ENCODE measurements at regions not wholly inside any gene's neighbourhood (a gene's known extent, or its start where the extent isn't known, plus 50 kb on each side); places are given as distances from the start of the nearest gene placed in this dataset.
"Not testable (repeated sequence)": the region's sequence is repeated elsewhere in the genome, so short reads cannot be mapped to it uniquely, and the experiment has no call there.

DNA sequence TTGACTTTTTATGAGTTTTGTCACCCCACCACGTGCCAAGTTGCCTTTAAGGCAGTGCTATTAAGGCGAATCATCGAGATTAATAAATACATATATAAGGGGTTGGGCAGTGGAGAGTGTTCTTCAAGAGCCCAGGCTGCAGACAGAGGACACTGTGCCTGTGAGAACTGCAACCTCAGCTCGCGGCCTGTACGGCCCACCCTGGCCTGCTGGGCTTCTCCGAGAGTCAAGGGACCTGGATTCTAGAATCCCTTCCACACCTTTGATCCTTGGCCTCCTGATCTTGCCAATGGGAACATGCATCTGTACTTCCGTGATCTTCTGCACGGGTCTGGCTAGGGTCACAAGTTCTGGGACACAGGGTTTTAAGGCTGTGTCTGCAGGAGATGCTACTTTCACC lies 54.5 kb downstream of the IRX5 start:
- H3K27me3 Mint-ChIP-seq (ENCODE audit: low read depth in 3 of 3) = peaks cover 1 to 4% (median 1%) of the 10 kb centered on the region in 3 donors
- H3K36me3 Mint-ChIP-seq = no peaks in the 10 kb centered on the region
- H3K27ac Mint-ChIP-seq = no peak overlapping the region
- no peak for DNase-seq
- H3K4me1 Mint-ChIP-seq = no peaks in the 10 kb centered on the region
- no peak overlapping the region for H3K4me3 Mint-ChIP-seq
- no peaks in the 10 kb centered on the region for H3K9me3 Mint-ChIP-seq

DNA sequence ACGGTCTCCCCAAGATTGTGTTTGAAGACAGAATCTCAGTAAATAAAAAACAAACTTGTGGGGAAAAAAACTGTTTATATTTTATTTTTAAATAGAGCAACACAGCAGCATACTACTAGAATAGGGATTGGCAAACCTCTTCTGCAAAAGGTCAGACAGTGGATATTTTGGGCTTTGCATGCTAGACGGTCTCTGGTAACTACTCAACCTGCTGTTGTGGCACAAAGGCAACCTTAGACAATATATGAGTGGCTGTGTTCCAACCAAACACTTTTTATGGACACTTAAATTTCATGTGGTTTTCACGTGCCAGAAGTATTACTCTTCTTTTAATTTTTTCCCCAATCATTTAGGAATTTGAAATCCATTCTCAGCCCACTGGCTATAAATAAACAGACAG lies 55.0 kb downstream of the IRX5 start:
- Mint-ChIP-seq H3K27me3 (ENCODE audit: low read depth in 3 of 3) (peaks cover under 1 to 1% (median 1%) of the 10 kb centered on the region in 3 donors), H3K27ac (no peak overlapping the region), H3K4me1 (no peaks in the 10 kb centered on the region), H3K4me3 (no peak overlapping the region), H3K36me3 (no peaks in the 10 kb centered on the region), H3K9me3 (no peaks in the 10 kb centered on the region)
- DNase-seq = no peak

DNA sequence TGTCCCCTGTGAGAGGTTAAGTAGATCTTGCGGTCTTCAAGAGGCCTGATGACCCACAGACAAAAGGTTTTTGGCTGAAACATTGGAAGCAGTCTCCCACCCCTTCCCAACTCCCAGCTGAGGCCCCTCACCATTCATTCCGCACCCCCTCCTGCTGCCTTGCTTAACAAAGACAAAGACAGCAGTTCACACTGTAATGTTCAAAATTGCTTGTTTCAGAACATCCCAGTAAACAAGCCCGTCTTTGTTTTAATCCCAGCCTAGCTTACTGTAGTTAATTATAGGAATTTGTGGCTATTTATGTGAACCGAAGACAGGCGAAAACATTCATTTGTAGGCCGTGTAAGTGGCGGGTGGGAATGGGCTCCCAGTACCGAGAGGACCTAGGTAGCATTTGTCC lies 55.7 kb downstream of the IRX5 start:
- Mint-ChIP-seq H3K27ac (no peak overlapping the region), H3K36me3 (no peaks in the 10 kb centered on the region), H3K27me3 (ENCODE audit: low read depth in 3 of 3) (peaks cover 0 to 1% (median 1%) of the 10 kb centered on the region in 3 donors), H3K4me1 (no peaks in the 10 kb centered on the region), H3K4me3 (no peak overlapping the region), H3K9me3 (no peaks in the 10 kb centered on the region)
- no peak for DNase-seq

DNA sequence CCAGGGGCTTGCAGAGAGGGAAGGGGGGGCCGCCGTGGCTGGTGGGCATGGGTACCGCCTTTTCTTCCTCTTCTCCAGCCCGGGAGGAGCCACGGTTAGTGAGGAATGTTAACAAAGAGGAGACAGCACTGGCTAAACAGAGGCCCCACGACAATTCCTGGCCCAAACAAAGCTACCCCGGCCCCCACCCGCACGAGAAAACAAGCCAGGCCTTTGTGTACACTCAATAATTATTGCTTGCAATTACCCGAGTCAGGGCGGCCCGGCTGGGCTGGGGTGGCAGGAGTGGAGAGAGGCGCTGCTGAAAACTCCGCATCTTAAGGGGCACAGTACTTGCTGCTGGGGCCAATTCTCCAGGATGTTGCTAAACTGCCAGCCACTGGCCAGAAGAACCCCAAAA lies 56.4 kb downstream of the IRX5 start:
- no peaks in the 10 kb centered on the region for H3K36me3 Mint-ChIP-seq
- no peak overlapping the region for H3K4me3 Mint-ChIP-seq
- no peak for DNase-seq
- peaks cover 0 to 1% (median 1%) of the 10 kb centered on the region in 3 donors for H3K27me3 Mint-ChIP-seq (ENCODE audit: low read depth in 3 of 3)
- no peaks in the 10 kb centered on the region for H3K9me3 Mint-ChIP-seq
- no peak overlapping the region for H3K27ac Mint-ChIP-seq
- H3K4me1 Mint-ChIP-seq = no peaks in the 10 kb centered on the region

DNA sequence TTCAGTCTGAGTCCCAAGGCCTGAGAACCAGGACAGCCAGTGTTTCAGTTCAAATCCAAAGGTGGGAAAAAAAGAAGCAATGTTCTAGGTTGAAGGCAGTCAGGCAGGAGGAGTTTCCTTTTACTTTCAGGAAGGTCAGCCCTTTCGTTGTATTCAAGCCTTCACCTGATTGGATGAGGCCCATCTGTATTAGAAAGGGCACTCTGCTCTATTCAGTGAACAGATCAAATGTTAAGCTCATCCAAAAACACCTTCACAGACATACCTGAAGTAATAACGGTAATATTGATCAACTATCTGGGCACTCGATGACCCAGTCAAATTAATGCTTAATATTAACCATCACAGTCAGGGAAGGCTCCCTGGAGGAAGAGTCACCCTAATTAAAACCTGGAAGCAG lies 60.9 kb downstream of the IRX5 start:
- H3K27ac Mint-ChIP-seq = no peak overlapping the region
- no peak for DNase-seq
- H3K36me3 Mint-ChIP-seq = no peaks in the 10 kb centered on the region
- peaks cover 0 to 13% (median 3%) of the 10 kb centered on the region in 3 donors for H3K27me3 Mint-ChIP-seq (ENCODE audit: low read depth in 3 of 3)
- no peak overlapping the region for H3K4me3 Mint-ChIP-seq
- no peaks in the 10 kb centered on the region for H3K9me3 Mint-ChIP-seq
- no peaks in the 10 kb centered on the region for H3K4me1 Mint-ChIP-seq

DNA sequence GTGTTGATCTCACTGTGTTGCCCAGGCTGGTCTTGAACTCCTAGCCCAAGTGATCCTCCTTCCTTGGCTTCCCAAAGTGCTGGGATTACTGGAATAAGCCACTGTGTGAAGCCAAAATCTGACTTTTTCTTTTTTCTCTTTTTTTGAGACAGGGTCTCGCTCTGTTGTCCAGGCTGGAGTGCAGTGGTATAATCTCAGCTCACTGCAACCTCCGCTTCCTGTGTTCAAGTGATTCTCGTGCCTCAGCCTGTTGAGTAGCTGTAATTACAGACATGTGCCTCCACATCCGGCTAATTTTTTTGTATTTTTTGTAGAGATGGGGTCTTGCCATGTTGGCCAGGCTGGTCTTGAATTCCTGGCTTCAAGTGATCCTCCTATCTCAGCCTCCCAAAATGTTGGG lies 61.3 kb downstream of the IRX5 start:
- H3K36me3 Mint-ChIP-seq, H3K4me1 Mint-ChIP-seq, H3K9me3 Mint-ChIP-seq, H3K4me3 Mint-ChIP-seq, H3K27ac Mint-ChIP-seq, DNase-seq: not testable (repeated sequence)
- peaks cover 0 to 13% (median 3%) of the 10 kb centered on the region in 3 donors for H3K27me3 Mint-ChIP-seq (ENCODE audit: low read depth in 3 of 3)

DNA sequence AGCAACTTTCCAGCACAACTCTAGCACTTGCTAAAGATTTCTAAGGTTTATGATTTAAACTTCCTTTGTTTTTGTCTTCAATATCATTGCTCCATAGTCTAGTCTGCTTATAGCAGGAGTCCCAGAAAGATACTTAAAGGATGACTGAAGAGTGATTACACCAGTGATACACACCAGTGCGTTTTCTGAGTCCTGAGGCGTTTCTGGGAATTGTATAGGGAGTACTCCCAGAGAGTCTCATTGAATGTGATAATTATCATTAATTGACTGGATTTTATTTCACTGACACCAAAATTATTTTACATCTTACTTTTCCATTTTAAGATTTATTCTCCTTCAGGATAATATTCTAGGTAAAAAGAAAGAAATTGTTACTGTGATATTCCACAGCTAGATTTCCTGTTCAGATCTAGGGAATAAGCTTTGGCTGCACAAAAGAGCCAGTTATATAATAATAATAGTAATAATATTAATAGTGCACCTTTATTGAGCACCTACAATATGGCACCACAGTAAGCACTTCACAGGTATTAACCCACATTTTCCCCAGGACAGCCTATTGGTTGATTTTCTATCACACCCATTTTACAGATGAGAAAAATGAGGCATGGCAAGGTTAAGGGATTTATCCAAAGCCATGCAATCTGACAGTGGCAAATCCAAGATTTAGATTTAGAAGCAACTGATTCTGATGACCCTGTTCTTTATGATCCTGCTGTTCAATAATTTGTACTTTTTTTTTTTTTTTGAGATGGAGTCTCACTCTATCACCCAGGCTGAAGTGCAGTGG lies 62.6 kb downstream of the IRX5 start:
- no peak overlapping the region for H3K4me3 Mint-ChIP-seq
- H3K9me3 Mint-ChIP-seq = no peaks in the 10 kb centered on the region
- H3K36me3 Mint-ChIP-seq = no peaks in the 10 kb centered on the region
- no peaks in the 10 kb centered on the region for H3K4me1 Mint-ChIP-seq
- H3K27me3 Mint-ChIP-seq (ENCODE audit: low read depth in 3 of 3) = peaks cover 0 to 13% (median 3%) of the 10 kb centered on the region in 3 donors
- no peak overlapping the region for H3K27ac Mint-ChIP-seq
- no peak for DNase-seq

DNA sequence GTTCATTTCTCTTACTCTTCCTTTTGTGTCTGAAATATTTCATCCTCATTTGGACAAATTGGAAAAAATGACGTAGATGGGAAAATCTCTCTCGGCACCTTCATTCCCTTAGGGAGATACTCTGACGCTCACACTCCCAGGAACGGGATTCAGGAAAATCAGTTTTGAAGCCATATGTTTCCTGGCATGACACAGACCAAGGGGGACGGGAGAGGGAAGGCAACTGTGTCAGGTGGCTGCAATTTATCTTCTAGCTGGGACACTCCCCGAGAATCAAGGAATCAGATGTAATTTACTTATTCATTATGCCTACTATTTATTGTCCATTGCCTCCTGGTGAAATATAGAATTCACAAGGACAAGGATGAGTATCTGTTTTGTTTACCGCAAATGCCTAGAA lies 65.5 kb downstream of the IRX5 start:
- Mint-ChIP-seq H3K4me3 (no peak overlapping the region), H3K27ac (no peak overlapping the region), H3K9me3 (no peaks in the 10 kb centered on the region), H3K36me3 (no peaks in the 10 kb centered on the region), H3K4me1 (no peaks in the 10 kb centered on the region), H3K27me3 (ENCODE audit: low read depth in 3 of 3) (peaks cover 2 to 19% (median 3%) of the 10 kb centered on the region in 3 donors)
- no peak for DNase-seq

DNA sequence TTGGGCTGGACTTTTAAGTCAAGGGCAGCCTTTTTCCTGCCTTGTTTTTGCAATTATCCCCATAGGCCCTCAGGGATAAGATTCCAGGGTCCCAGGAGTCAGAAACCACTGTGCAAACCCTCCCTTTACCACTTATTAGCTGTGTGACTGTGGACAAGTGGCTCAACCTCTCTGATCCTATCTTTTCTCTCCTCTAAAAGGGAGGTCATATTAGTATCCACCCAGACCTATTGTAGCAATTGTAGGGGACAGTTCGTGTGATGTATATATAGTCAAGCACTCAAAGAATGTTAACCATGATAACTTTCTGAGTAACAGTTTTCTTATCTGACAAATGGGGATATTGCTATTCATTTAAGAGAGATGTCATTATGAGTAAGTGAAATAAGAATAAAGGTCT lies 68.2 kb downstream of the IRX5 start:
- no peak for DNase-seq
- no peaks in the 10 kb centered on the region for H3K9me3 Mint-ChIP-seq
- H3K27me3 Mint-ChIP-seq (ENCODE audit: low read depth in 3 of 3) = peaks cover 2 to 19% (median 3%) of the 10 kb centered on the region in 3 donors
- no peaks in the 10 kb centered on the region for H3K36me3 Mint-ChIP-seq
- no peak overlapping the region for H3K27ac Mint-ChIP-seq
- H3K4me1 Mint-ChIP-seq = no peaks in the 10 kb centered on the region
- H3K4me3 Mint-ChIP-seq = no peak overlapping the region

DNA sequence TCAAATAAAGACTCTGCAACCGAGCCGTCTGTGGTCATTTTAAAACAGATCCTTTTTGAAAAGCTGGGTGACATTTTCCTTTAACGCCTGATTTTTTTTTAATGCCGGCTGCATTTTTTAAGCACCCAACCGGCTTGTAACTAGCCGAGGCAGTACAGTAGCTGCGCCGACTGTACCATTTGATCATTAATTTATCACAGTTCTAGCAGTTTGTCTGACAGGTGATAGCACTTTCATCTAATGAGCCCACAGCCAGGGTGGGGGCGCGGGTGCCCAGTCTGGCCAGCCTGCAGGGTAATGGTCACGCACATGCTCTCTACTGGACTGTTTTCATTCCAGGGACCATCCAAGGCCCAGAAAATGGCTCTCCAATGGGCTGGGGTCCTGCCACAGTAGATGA lies 68.8 kb downstream of the IRX5 start:
- Mint-ChIP-seq H3K9me3 (no peaks in the 10 kb centered on the region), H3K27me3 (ENCODE audit: low read depth in 3 of 3) (peaks cover 1 to 16% (median 3%) of the 10 kb centered on the region in 3 donors), H3K36me3 (no peaks in the 10 kb centered on the region), H3K27ac (no peak overlapping the region), H3K4me1 (no peaks in the 10 kb centered on the region), H3K4me3 (no peak overlapping the region)
- DNase-seq = no peak

DNA sequence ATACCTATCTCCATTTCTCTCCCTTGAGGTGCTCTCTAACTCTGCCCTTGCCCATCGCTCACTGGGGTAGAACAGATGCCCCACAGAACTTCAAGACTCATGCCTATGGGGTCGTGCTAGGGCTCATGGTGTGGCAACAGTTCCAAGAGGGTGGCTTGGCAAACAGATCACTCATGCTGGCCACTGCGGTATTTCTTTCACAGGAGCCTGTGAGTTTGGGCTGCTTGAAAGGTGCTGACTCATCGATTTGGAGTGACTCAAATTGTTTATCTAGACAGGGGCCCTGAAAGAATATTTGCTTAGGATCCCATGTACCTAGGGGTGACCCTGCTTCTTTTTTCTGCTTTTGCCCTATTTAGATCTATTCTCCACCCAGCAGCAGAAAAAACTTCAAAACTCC lies 69.9 kb downstream of the IRX5 start:
- Mint-ChIP-seq H3K4me1 (no peaks in the 10 kb centered on the region), H3K27ac (no peak overlapping the region), H3K9me3 (no peaks in the 10 kb centered on the region), H3K36me3 (no peaks in the 10 kb centered on the region), H3K27me3 (ENCODE audit: low read depth in 3 of 3) (peaks cover 1 to 13% (median 3%) of the 10 kb centered on the region in 3 donors), H3K4me3 (no peak overlapping the region)
- DNase-seq = no peak

DNA sequence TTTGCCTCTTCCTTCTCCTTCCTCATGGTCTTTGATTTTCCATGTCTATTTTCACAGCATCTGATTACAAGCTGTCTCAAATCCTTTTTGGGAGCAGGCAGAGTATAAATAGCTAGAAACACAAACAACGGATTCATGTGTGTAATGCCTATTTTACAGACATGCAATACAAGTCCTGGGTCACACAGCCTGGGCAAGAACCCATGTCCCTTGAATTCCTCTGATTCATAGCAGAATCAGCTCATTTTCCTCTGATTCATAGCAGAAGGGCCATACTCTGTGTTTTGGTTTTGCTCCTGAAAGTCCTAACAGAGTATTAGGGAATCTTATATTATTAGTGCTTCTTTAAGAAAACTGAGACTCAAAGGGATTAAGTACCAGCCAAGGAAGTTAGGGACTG lies 71.3 kb downstream of the IRX5 start:
- no peak for DNase-seq
- Mint-ChIP-seq H3K4me3 (no peak overlapping the region), H3K4me1 (no peaks in the 10 kb centered on the region), H3K27me3 (ENCODE audit: low read depth in 3 of 3) (peaks cover 1 to 8% (median 3%) of the 10 kb centered on the region in 3 donors), H3K27ac (no peak overlapping the region), H3K9me3 (no peaks in the 10 kb centered on the region), H3K36me3 (no peaks in the 10 kb centered on the region)

DNA sequence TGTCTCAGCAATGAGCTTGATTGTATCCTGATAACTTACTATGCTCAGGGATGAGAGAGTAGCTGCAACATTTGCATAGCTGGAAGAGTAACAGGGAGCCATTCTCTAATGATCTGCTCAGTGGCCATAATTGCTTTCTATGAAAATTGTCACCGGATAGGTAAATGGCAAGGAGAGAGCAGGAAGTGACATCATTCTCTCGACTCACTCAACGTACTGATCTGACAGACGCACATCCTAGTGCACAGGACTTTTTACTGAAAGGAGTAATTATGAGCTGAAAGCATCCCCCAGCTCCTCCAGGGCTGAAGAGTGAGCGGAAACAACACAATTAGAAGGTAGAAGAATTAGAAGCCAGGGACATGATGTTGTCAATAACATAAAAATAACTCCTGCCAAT lies 71.8 kb downstream of the IRX5 start:
- no peak overlapping the region for H3K4me3 Mint-ChIP-seq
- no peaks in the 10 kb centered on the region for H3K36me3 Mint-ChIP-seq
- no peaks in the 10 kb centered on the region for H3K9me3 Mint-ChIP-seq
- no peak for DNase-seq
- no peak overlapping the region for H3K27ac Mint-ChIP-seq
- H3K4me1 Mint-ChIP-seq = no peaks in the 10 kb centered on the region
- H3K27me3 Mint-ChIP-seq (ENCODE audit: low read depth in 3 of 3) = peaks cover 1 to 8% (median 3%) of the 10 kb centered on the region in 3 donors

DNA sequence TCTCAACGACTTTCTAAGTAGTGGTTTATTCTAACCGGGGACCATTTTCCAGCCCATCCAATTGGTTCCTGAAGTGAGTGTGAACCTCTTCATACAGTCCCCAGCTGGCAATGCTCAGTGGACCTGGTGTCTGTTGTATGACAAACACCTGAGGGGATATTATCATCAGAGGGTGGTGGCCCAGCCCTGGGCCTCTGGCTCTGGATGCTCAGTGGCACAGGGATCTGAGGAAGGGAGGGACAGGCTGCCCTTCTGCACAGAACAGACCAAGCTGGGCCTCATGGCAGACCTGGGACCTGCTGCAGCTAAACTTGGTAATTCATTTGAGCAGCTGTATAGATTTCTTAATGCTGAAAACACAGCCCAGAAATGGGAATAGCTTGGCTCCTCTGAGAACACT lies 72.6 kb downstream of the IRX5 start:
- H3K27ac Mint-ChIP-seq = no peak overlapping the region
- no peaks in the 10 kb centered on the region for H3K4me1 Mint-ChIP-seq
- no peaks in the 10 kb centered on the region for H3K9me3 Mint-ChIP-seq
- no peak for DNase-seq
- no peaks in the 10 kb centered on the region for H3K36me3 Mint-ChIP-seq
- H3K4me3 Mint-ChIP-seq = no peak overlapping the region
- peaks cover 1 to 8% (median 3%) of the 10 kb centered on the region in 3 donors for H3K27me3 Mint-ChIP-seq (ENCODE audit: low read depth in 3 of 3)

DNA sequence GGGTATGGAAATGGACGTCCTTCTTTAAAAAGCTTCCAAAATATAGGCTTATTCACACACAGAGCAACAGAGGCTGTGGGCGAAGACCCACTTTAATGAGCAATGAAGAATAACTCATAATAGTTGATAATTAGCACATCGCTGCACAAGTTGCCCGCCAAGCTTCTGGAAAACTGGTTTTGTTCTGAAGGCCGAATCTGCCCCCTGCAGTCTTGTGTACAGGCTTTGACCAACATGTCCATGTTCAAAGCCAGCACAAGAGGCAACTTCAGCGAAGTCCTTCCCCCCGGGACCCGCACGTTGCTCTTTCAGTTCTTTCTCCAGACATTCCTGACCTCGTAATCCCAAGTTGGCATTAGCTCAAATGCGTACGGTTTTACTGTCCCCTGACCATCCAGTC lies 73.3 kb downstream of the IRX5 start:
- DNase-seq = no peak
- H3K27me3 Mint-ChIP-seq (ENCODE audit: low read depth in 3 of 3) = peaks cover 1 to 6% (median 3%) of the 10 kb centered on the region in 3 donors
- no peaks in the 10 kb centered on the region for H3K9me3 Mint-ChIP-seq
- H3K4me3 Mint-ChIP-seq = no peak overlapping the region
- H3K36me3 Mint-ChIP-seq = no peaks in the 10 kb centered on the region
- H3K4me1 Mint-ChIP-seq = no peaks in the 10 kb centered on the region
- H3K27ac Mint-ChIP-seq = no peak overlapping the region

Measured in immature natural killer cell (primary cell).